GM12892 (cell line): ENCODE measurements at regions not wholly inside any gene's neighbourhood (a gene's known extent, or its start where the extent isn't known, plus 50 kb on each side); places are given as distances from the start of the nearest gene placed in this dataset.

Experiments
- POLR2A ChIP-seq: IDR thresholded peaks from 2 replicates; pipeline ENCODE4 v1.6.1; 2011; ENCODE audit warnings: low read depth, low read length, control low read depth
- TAF1 ChIP-seq: IDR thresholded peaks from 2 replicates; pipeline ENCODE4 v1.6.1; 2011; ENCODE audit warnings: low read depth, mild to moderate bottlenecking, control low read depth, low read length, borderline replicate concordance

DNA sequence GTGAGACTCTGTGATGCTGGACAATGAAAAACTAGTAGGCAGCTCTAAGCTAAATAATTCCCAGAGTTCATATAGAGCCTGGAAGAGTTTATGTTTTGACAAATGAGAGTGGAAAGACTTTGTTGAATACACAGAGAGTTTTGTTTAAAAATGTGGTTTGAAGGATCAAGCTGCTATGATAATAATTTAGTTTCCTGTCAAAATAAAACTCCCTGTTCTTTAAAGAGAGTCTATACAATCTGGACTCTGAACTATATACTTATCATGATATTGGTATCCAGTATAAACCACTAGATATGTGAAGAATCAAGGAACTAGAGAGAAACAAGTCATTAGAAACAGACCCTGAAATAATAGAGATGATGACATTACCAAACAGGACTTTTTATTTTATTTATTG, 158.6 kb downstream of the C4orf33 start:
- TF ChIP-seq POLR2A (no peak), TAF1 (no peak)
